CD4-positive, alpha-beta T cell treated with Interleukin-4 for 4 hours (primary cell): ENCODE measurements at regions not wholly inside any gene's neighbourhood (a gene's known extent, or its start where the extent isn't known, plus 50 kb on each side); places are given as distances from the start of the nearest gene placed in this dataset.

Experiments used
- DNase-seq: peaks from one replicate; pipeline ENCODE4 v3.0.0-alpha.2; 2020

GRCh38 chr4:26144526-26145155 lies 176.2 kb upstream of the RBPJ start:
- no peak for DNase-seq

- peak; percentile 39 for DNase-seq
Measured at GRCh38 chr4:26145212-26145611, 175.6 kb upstream of the RBPJ start.

- no peak for DNase-seq
Measured at GRCh38 chr4:26148927-26149326, 171.9 kb upstream of the RBPJ start.

GRCh38 chr4:26150948-26151347 lies 169.9 kb upstream of the RBPJ start:
- DNase-seq: peak; percentile 39

DNA sequence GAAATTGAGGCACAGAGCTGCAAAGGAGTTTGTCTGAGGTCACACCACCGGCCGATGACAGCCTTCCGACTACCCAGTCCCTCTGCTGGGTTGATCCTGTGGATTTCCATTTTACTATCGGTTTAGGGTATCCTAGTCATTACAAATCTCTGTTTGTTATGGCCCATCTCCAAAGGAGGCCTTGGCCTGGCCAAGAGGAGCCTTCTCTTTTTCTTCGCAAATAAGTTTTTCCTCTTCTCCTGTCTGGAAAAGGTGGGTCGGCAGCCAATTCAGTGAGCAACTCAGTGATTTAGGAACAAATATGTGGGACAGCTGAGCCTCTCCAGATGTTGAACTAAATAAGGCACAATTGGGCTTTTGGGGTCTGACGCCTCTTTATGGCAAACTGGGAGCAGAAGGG lies 169.2 kb upstream of the RBPJ start:
- no peak for DNase-seq

GRCh38 chr4:26152056-26152455 lies 168.8 kb upstream of the RBPJ start:
- DNase-seq: no peak

DNA sequence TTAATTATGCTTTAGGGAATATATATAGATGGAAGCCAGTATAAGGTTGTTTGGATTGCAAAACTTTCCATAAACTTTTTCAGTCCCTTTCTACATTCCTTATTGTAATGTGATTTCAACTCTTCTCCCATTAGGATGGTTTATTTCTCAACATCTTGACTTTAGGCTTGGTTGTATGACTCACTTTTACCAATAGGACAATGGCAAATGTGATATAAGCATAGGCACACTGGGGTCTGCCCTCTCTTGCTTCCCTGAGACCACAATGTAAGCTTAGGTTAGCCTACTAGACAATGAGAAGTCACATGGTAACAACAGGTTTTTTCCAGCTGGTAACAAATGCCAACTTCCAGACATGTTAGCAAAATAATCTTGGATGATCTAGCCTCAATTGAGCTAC lies 163.3 kb upstream of the RBPJ start:
- DNase-seq: no peak

DNA sequence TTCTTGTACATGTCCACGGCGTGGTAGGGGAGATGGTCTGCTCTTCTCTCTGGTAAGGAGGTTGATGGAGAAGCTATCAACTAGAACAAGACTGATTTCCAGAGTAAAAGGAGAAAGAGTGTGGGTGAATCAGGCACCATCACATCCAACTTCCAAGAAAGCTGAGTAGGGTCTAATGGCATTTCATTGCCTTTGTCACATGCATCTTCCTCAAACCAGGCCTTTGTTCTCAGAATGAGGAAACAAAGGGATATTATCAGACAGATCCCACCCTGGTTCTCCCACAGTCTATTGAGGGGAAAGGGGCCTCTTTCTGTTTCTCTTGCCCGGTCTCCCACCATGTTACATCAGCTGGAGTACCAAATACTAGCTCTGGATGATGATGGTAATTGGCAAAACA lies 160.2 kb upstream of the RBPJ start:
- no peak for DNase-seq

- no peak for DNase-seq
Measured at GRCh38 chr4:26161030-26161824, 159.6 kb upstream of the RBPJ start.

DNA sequence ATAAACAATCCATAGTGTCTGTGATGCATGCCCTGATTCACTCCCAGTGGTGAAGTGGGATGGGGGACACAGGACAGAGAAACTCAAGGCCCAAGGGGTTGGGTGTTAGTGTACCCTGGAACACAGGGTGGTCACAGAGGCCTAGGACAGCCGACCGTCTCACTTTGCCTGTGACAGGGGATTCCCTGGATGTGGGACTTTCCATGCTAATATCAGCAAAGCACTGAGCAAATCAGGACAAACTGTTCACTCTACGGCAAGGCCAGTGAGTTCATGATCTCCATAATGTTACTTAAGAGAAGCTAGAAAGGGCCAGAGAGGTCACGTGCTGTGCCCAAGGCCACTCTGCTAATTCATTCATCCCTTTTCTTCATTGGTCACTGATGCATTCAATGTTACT lies 158.7 kb upstream of the RBPJ start:
- DNase-seq: no peak

DNA sequence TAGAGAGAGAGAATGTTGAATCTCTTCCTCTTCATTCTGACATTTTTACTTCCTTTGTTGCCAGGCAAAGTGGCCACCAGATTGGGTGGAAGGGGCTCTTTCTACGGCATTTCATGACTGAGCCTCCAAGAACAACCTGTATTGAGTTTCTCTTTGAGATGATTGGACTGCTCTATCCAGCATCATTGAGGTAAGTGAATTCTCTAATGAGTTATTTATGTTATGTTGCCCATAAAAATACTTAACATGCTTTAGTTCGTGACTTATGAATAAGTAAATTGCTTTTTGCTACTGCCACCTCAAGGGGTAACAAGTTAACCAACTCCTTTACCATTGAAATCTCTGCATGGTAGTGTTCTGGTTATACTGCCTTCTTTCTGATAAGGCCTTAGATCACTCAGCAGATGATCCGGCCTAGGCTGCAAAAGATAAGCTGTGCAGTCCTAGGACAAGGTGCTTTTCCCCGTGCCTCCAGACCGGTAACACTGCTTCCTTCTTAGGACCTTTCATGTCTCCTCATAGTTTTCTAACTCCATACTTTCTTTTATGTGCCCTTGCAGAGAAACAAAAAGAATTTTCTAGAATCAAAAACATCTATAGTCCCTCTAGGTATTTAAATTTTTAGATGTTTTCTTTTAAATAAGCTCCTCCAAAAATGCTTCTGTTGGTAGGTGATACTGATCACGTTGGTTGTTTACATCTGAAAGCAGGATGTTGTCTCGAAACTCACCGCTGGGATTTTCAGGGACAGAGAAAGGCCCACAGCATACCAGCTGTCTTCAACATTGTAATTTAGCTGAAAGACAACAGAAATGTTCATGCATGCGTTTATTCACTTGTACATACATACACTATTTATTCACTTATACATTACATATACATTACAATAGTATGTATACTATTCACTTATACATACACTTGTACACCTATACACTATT lies 157.1 kb upstream of the RBPJ start:
- DNase-seq: no peak

- DNase-seq: no peak
Measured at GRCh38 chr4:26171501-26171900, 149.3 kb upstream of the RBPJ start.

- DNase-seq: no peak
Measured at GRCh38 chr4:26171941-26172340, 148.9 kb upstream of the RBPJ start.

- DNase-seq: no peak
Measured at GRCh38 chr4:26173619-26174018, 147.2 kb upstream of the RBPJ start.

GRCh38 chr4:26174027-26174426 lies 146.8 kb upstream of the RBPJ start:
- DNase-seq: no peak

DNA sequence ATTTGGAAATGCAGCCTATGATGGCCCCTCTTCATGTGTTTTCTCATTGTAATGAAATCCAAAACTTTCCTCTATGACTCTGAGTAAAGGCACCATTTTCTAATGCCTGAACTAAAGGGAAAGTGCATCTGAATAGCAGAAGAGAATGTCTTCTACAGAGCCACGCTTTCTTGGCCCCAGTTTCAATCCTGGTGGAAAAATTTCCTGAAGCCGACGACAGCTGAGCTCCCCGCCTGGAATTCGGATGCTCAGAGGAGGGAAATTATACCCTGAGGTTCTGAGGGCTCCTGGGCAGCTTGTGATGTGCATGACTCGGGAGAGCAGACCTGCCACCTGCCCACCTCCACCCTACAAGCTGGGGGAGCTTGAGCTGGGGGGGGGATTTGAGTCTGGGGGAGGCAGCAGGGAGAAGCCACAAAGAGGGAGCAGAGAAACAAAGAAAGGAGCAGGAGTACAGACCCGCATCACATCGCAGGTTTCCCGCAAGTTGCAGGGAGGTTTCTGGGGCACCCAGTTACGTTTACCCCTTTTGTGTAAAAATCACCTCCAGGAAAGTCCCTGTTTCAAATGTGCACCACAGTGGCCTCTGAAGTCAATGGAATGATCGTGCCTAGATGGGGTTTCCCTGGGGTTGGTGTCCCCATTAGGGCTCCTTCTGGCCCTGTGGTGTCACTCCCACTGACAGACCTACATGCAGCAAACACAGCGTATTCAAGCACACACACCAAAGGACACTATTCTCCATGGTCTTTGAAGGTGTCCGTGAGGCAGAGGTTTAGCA lies 145.6 kb upstream of the RBPJ start:
- peak; percentile 57 for DNase-seq

GRCh38 chr4:26175905-26176470 lies 144.8 kb upstream of the RBPJ start:
- no peak for DNase-seq

DNA sequence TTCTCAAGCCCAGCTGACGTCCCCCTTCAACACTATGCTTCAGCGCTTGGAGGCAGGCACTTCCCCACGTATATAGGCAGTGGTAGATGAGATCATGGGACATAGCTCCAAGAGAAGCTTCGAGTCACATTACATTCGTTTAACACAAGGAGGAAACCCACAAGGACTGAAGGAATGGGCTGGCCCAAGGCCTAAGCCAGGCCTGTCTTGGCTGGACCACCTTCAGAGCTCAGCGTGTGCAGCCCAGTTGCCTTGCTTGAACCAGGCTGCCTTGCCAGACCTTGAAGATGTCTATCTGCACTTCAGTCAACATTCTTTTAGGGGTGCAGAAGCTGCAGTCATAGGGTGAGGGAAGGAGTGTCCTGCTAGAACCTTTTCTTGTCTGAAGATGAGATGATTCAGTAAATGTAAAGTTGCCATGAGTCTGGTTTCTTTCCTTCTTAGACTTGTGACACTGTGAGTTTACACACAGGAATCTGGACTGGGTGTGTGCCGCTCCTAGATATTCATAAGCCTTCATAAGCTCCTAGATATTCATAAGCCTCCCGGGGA lies 144.1 kb upstream of the RBPJ start:
- DNase-seq: no peak

DNA sequence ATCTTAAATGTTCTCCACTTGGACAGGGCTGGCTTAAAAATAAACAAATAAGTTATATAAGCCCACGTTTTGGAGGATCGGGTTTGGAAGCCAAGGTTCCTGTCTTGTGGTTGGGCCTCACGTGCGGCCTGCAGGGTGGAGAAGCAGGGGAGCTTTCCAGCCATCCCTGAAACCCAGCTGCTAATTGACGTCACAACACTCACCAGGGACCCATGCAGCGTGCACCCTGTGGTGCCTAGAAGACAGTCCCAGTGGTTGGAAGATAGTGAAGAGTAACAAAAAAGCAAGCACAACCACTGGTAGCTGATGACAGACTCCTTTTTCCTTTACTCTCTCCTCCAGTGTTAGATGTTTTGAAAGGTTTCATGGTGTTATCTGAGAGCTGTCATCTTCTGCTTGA lies 142.0 kb upstream of the RBPJ start:
- DNase-seq: no peak

GRCh38 chr4:26179316-26179760 lies 141.5 kb upstream of the RBPJ start:
- DNase-seq: no peak

DNA sequence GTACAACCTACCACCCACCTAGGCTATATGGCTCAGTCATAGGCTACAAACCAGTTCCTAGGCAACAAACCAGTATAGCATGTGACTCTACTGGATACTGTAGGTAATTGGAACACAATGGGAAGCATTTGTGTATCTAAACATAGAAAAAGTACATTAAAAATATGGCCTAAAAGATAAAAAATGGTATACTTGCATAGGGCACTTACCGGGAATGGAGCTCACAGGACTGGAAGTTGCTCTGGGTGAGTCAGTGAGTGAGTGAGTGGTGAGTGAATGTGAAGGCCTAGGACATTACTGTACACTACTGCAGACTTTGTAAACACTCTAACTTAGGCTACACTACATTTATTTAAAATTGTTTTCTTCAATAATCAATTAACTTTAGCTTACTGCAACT lies 139.2 kb upstream of the RBPJ start:
- no peak for DNase-seq

DNA sequence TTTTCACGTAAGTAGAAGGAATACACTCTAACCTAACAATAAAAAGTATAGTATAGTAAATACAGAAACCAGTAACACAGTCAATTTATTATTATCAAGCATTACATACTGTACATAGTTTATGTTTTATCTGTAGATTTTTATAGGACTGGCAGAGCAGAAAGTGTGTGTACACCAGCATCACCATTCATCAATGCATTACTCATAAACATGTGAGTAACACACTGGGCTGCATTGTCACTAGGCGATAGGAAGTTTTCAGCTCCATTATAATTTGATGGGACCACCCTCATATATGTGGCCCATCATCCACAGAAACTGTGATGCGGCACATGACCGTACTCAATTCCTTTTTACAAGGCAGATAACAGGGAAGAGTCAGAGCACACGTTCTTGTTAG lies 137.8 kb upstream of the RBPJ start:
- DNase-seq: no peak
